ENCODE measurements at regions not wholly inside any gene's neighbourhood (a gene's known extent, or its start where the extent isn't known, plus 50 kb on each side); places are given as distances from the start of the nearest gene placed in this dataset.

- no peaks in the 10 kb centered on the region for H3K9me3 ChIP-seq
- no peaks in the 10 kb centered on the region for H3K4me1 ChIP-seq
- no peak overlapping the region for H3K27ac ChIP-seq
- intact Hi-C loops (cut with DNase I), result no loop called here
- no peak overlapping the region for H3K4me3 ChIP-seq
- no peaks in the 10 kb centered on the region for H3K27me3 ChIP-seq
- no peak for DNase-seq
- ATAC-seq, result no peak
- TF ChIP-seq CTCF (IDR thresholded peaks at IDR 0.05), result no peak
- H3K36me3 ChIP-seq, result no peaks in the 10 kb centered on the region
Measured at GRCh38 chr6:44701038-44701636, 313.6 kb downstream of the CDC5L start.

- no peak for DNase-seq
- Histone ChIP-seq H3K4me1 (no peaks in the 10 kb centered on the region), H3K9me3 (no peaks in the 10 kb centered on the region), H3K4me3 (no peak overlapping the region), H3K27ac (no peak overlapping the region), H3K27me3 (no peaks in the 10 kb centered on the region), H3K36me3 (no peaks in the 10 kb centered on the region)
- ATAC-seq, result no peak
- TF ChIP-seq CTCF (IDR thresholded peaks at IDR 0.05), result no peak
- intact Hi-C loops (cut with DNase I), result no loop called here
Measured at GRCh38 chr6:44701637-44702101, 314.2 kb downstream of the CDC5L start.

GRCh38 chr6:44702292-44702691 is 314.8 kb downstream of the CDC5L start:
- Histone ChIP-seq H3K4me3 (no peak overlapping the region), H3K9me3 (no peaks in the 10 kb centered on the region), H3K27me3 (no peaks in the 10 kb centered on the region), H3K27ac (no peak overlapping the region), H3K4me1 (no peaks in the 10 kb centered on the region), H3K36me3 (no peaks in the 10 kb centered on the region)
- intact Hi-C loops (cut with DNase I), result no loop called here
- no peak for ATAC-seq
- no peak for TF ChIP-seq CTCF (IDR thresholded peaks at IDR 0.05)
- DNase-seq, result no peak

GRCh38 chr6:44704240-44705150 is 317.0 kb downstream of the CDC5L start:
- no peaks in the 10 kb centered on the region for H3K27me3 ChIP-seq
- DNase-seq (no peak), ATAC-seq (no peak)
- no peaks in the 10 kb centered on the region for H3K4me1 ChIP-seq
- no peak overlapping the region for H3K4me3 ChIP-seq
- H3K9me3 ChIP-seq, result no peaks in the 10 kb centered on the region
- no peaks in the 10 kb centered on the region for H3K36me3 ChIP-seq
- no peak for TF ChIP-seq CTCF (IDR thresholded peaks at IDR 0.05)
- intact Hi-C loops (cut with DNase I), result no loop called here
- H3K27ac ChIP-seq, result no peak overlapping the region

GRCh38 chr6:44705596-44705995 is 318.1 kb downstream of the CDC5L start:
- H3K9me3 ChIP-seq, result no peaks in the 10 kb centered on the region
- no peak for DNase-seq
- no peak for TF ChIP-seq CTCF (IDR thresholded peaks at IDR 0.05)
- no peak for ATAC-seq
- H3K36me3 ChIP-seq, result no peaks in the 10 kb centered on the region
- H3K27ac ChIP-seq, result no peak overlapping the region
- no peaks in the 10 kb centered on the region for H3K4me1 ChIP-seq
- H3K4me3 ChIP-seq, result no peak overlapping the region
- intact Hi-C loops (cut with DNase I), result no loop called here
- no peaks in the 10 kb centered on the region for H3K27me3 ChIP-seq
